Right lobe of liver (tissue), 4 donors: ENCODE measurements at regions not wholly inside any gene's neighbourhood (a gene's known extent, or its start where the extent isn't known, plus 50 kb on each side); places are given as distances from the start of the nearest gene placed in this dataset.

ENCODE experiments used
- CTCF ChIP-seq, 4 donors: fragments of 200-600 bp in 3 of 4; fragments of 450-650 bp in 1 of 4; IDR thresholded peaks; one replicate each; pipeline versions ENCODE4 v1.5.1 to v1.8.0; 2016 to 2022; ENCODE audit warnings: antibody characterized with exemption in 4 of 4, mild to moderate bottlenecking in 2 of 4
- POLR2A ChIP-seq: fragments of 450-650 bp; IDR thresholded peaks from one replicate; pipeline ENCODE4 v1.6.1; 2017; ENCODE audit warnings: antibody characterized with exemption, mild to moderate bottlenecking
- donor health status: DM: no; HTN: no; CAD: no.
- donor health status: DM: no; HTN: no; CAD: no.
- donor health status: DM: no; HTN: yes; CAD: no.

- TF ChIP-seq CTCF (IDR thresholded peaks at IDR 0.05) (no peak), POLR2A (no peak)
Measured at GRCh38 chr14:105894125-105894977, 368.0 kb downstream of the TMEM121 start.
